ENCODE measurements at regions not wholly inside any gene's neighbourhood (a gene's known extent, or its start where the extent isn't known, plus 50 kb on each side); places are given as distances from the start of the nearest gene placed in this dataset.
"Not testable (repeated sequence)": the region's sequence is repeated elsewhere in the genome, so short reads cannot be mapped to it uniquely, and the experiment has no call there.

DNA sequence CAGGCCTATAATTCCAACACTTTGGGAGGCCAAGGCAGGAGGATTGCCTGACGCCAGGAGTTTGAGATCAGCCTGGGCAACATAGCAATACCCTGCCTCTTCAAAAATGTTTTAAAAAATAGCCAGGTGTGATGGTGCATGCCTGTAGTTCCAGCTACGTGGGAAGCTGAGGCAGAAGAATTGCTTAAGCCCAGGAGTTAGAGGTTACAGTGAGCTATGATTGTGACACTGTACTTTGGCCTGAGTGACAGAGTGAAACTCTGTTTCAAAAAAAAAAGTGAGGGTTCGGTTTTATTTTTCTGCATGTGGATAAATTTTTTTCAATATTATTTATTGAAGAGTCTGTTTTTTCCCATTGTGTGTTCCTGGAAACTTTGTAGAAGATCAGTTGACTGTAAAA is 208.1 kb downstream of the SLC4A3 start:
- no peak for DNase-seq (ENCODE audit: low read depth)

DNA sequence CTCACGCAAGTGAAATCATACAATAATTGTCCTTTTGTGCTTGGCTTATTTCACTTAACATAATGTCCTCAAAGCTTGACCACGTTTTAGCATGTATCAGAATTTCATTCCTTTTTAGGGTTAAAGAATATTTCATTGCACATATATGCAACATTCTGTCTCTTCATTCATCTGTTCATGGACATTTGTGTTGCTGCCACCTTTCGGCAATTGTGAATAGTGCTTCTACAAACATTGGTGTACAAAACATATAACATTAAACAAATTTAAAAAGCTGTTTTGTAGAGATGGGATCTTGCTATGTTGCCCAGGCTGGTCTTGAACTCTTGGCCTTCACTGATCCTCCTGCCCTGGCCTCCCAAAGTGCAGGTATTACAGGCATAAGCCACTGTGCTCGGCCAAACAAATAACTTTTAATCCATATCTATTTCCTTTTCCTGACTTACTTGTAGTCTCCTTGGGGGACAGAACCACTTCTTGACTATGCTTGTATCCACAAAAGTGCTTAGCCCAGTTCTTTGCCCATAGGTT is 209.3 kb downstream of the SLC4A3 start:
- peak; percentile 7 for DNase-seq (ENCODE audit: low read depth)

DNA sequence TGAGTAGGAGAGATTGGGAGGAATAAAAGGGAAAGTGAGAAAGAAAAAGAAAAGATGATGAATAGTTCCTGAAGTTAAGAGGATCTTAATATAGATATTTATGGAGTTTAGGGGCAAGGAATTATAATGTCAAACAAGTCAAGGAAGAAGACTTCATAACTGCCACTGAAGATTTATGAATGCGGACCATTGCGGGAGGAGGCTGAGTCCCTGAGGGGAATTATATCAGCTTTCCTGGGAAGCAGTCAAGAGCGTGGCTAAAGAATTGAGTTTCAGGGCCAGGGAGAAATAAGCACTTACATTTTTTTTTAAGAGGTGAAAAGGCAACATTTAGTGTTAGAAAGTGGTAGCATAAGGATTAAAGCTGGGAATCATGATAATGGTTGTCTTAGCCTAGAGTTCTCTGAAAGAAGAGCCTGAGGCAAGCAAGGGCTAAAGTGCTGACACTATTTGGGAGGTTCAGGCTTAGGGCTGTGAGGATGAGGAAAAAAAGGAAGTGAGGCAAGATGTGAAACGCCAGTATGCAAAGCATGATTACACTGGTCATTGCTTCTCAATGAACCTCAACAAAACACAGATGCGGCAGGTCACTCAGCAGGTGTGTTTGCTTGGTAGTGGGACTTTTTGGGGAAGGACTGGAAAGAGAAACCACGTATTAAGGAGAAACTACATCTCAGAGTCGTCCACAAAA is 217.1 kb downstream of the SLC4A3 start:
- DNase-seq (ENCODE audit: low read depth), result no peak

DNA sequence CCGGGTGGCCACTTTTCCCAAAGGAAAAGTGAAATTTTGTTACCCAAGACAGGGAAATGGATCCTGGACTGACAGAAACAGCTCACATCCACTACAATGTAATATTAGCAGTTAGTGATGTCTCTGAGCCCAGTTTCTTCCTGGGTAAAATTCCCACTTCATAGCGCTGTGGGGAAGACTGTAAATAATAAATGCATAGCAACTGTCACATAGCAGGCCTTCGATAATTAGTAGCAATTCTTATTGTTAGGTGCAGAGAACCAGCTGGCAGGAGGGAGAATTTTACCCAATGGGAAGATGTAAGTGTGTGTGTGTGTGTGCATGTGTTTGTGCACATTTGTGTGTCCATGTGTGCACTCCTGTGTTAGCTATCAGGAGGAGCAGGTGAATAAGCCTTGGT is 221.5 kb downstream of the SLC4A3 start:
- no peak for DNase-seq (ENCODE audit: low read depth)

GRCh38 chr2:219851169-219851568 is 223.7 kb downstream of the SLC4A3 start:
- no peak for DNase-seq (ENCODE audit: low read depth)

DNA sequence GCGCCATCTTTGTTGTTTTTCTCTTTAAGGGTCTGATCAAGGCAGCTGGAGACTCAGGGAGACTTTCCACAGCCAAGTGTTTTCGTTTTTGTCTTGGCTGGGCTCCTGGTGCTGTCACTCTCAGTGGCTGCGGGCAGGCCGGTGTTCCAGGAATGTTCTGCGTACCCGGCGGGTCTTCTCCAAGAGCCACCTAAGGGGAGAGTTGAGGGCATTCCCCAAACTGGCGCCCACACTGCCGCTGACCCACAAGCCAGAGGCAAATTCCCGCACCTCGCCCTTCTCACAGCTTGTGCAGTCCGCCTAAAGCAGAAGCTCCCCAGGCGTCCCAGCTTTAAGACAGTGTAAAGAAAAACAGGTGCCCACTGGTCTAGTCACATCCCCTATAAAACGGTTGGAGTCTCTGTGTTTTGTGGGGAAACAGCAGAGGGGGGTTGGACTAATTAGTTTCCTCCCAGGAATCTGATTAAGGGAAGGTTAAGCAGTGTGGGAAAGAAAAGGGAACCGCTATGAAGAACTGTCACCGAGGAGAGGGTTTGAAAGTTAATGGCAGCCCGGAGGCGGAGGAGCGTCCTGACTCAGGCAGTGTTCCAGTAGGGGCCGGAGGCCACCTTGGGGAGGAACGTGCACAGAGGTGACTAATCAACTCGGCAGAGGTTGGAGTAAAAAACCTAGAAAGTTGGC is 224.5 kb downstream of the SLC4A3 start:
- peak; percentile 3 for DNase-seq (ENCODE audit: low read depth)

DNA sequence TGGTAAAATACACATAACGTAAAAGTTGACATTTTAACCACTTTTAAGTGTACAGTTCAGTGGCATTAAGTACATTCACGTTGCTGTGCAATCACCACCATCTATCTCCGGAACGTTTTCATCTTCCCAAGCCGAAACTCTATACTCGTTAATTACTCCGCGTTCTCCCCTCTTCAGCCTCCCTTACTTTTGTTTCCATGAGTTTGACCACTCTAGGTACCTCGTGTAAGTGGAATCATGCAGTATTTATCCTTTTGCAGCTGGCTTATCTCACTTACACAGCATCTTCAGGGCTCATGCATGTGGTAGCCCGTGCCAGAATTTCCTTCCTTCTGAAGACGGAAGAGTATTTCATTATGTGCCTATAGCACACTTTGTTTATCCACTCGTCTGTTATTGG is 225.2 kb downstream of the SLC4A3 start:
- DNase-seq (ENCODE audit: low read depth), result no peak

GRCh38 chr2:219856602-219857001 is 229.2 kb downstream of the SLC4A3 start:
- DNase-seq (ENCODE audit: low read depth), result no peak

DNA sequence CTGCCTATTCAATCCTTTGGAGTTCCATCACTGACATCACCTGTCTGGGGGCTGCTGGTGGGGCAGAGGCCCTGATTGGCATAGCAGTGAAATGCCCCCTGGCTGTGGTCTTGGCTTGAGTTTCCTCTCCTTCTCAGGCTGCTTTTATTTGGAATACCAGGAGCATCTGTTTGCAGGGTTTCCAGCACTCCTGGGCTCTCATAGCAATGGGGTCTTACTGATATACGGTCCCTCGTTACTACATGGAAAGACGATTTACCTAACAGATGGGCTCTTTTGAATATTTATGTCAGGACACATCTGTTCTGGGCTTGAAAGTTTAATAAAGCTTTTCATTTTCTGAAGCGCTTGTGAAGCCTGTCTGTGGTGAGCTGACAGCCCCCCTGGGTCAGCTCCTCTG is 230.3 kb downstream of the SLC4A3 start:
- no peak for DNase-seq (ENCODE audit: low read depth)

DNA sequence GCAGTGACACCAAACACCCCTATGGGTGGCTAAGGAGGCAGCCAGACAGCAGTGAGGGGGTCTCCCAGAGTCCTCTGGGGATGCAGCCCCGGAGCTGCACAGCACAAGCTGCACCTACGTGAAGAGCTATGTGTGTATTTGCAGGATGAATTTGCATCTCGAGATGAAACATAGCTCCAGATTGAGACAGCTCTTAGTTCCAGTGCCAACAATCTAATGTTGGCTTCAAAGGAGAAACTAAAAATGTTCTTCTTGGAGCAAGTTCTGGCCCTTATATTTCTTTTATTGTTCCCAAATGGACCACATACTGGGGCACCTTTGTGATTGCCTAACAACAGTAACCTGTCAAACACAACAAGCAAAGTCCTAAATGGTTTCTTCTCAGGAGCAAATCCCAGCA is 233.9 kb downstream of the SLC4A3 start:
- no peak for DNase-seq (ENCODE audit: low read depth)

- DNase-seq (ENCODE audit: low read depth), result no peak
Observed at GRCh38 chr2:219864154-219864553, 236.7 kb downstream of the SLC4A3 start.

- DNase-seq (ENCODE audit: low read depth), result no peak
Observed at GRCh38 chr2:219868635-219869034, 241.2 kb downstream of the SLC4A3 start.

GRCh38 chr2:219870041-219870440 is 242.6 kb downstream of the SLC4A3 start:
- no peak for DNase-seq (ENCODE audit: low read depth)

- no peak for DNase-seq (ENCODE audit: low read depth)
Observed at GRCh38 chr2:219871351-219871750, 243.9 kb downstream of the SLC4A3 start.

- no peak for DNase-seq (ENCODE audit: low read depth)
Observed at GRCh38 chr2:219875036-219875435, 247.6 kb downstream of the SLC4A3 start.

DNA sequence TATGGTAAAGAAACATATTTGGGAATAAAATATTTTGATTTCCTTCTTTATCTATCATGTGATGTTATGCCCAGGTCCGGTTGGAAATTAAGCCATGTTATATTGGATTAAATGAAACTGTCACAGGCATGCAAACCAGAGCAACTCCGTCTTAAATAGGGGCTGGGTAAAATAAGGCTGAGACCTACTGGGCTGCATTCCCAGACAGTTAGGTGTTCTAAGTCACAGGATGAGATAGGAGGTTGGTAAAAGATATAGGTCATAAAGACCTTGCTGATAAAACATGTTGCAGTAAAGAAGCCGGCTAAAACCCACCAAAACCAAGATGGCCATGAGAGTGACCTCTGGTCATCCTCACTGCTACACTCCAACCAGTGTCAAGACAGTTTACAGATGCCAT is 248.6 kb downstream of the SLC4A3 start:
- not testable (repeated sequence) for DNase-seq (ENCODE audit: low read depth)

GRCh38 chr2:219876931-219877330 is 249.5 kb downstream of the SLC4A3 start:
- DNase-seq (ENCODE audit: low read depth), result no peak

GRCh38 chr2:219877728-219878127 is 250.3 kb downstream of the SLC4A3 start:
- DNase-seq (ENCODE audit: low read depth), result no peak

GRCh38 chr2:219878516-219878915 is 251.1 kb downstream of the SLC4A3 start:
- DNase-seq (ENCODE audit: low read depth), result no peak

DNA sequence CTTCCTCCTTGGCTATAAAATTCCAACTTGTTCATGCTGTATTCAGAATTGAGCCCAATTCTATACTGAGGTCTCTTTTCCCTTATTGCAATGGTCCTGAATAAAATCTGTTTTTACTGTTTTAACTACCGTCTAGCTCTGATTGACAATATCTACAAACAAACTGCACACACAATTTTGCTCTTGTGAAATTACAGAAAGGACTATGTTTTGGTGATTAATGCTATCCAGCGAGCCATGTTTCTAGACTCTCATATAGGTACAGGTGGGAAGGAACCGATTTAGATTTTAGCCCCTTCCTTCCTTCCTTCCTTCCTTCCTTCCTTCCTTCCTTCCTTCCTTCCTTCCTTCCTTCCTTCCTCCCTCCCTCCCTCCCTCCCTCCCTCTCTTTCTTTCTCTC is 254.4 kb downstream of the SLC4A3 start:
- DNase-seq (ENCODE audit: low read depth), result no peak

- no peak for DNase-seq (ENCODE audit: low read depth)
Observed at GRCh38 chr2:219886615-219887014, 259.2 kb downstream of the SLC4A3 start.

DNA sequence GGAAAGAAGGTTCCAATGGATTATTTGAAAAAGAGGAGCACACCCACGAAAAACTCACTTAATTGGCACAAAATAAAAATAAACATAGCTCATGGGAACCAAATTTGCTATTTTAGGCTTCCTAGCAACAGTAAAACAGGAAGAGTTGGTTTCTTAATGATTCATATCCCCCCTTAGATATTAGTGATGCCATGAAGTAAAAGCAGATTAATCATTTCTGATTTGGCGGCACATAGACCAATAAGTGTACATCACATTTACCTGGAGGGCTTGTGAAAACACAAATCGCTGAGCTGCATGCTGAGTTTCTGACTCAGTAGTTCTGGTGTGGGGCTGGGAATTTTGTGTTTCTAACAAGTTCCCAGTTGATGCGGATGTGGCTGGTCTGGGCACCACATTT is 260.4 kb downstream of the SLC4A3 start:
- DNase-seq (ENCODE audit: low read depth), result no peak

GRCh38 chr2:219893541-219893940 is 266.1 kb downstream of the SLC4A3 start:
- no peak for DNase-seq (ENCODE audit: low read depth)

- no peak for DNase-seq (ENCODE audit: low read depth)
Observed at GRCh38 chr2:219897456-219897855, 270.0 kb downstream of the SLC4A3 start.

All from amniotic epithelial cell (primary cell).